Lung (tissue), 11 donors: ENCODE measurements at regions not wholly inside any gene's neighbourhood (a gene's known extent, or its start where the extent isn't known, plus 50 kb on each side); places are given as distances from the start of the nearest gene placed in this dataset.

Experiments
- ATAC-seq: fragments of 200-7000 bp; cut with Tn5 transposase; one replicate; pipeline ENCODE4 v1.9.1; 2020; ENCODE audit warnings: moderate number of reproducible peaks; ENCODE audit not compliant: insufficient read depth, low FRiP score
- DNase-seq, 3 donors: peaks; one replicate each; pipeline ENCODE4 v3.0.0-alpha.2; 2013 to 2017
- H3K27ac ChIP-seq, 2 donors: one replicate each; pipeline ENCODE4 v1.5.1; 2013; ENCODE audit warnings: mild to moderate bottlenecking in 2 of 2, moderate library complexity in 2 of 2, control low read depth in 1 of 2, inconsistent platforms in 1 of 2, low read depth in 1 of 2, low read length in 1 of 2
- H3K27me3 ChIP-seq, 3 donors: one replicate each; pipeline ENCODE4 v1.5.1; 2013; ENCODE audit warnings: low read length in 2 of 3; ENCODE audit not compliant: control insufficient read depth in 3 of 3, insufficient read depth in 3 of 3
- H3K36me3 ChIP-seq, 4 donors: one replicate each; pipeline ENCODE4 v1.5.1; 2013; ENCODE audit warnings: low read length in 4 of 4, mild to moderate bottlenecking in 1 of 4, moderate library complexity in 1 of 4; ENCODE audit not compliant: control insufficient read depth in 4 of 4, insufficient read depth in 4 of 4
- H3K4me1 ChIP-seq, 5 donors: one replicate each; pipeline ENCODE4 v1.5.1; 2013; ENCODE audit warnings: low read length in 5 of 5, mild to moderate bottlenecking in 2 of 5, moderate library complexity in 1 of 5; ENCODE audit not compliant: control insufficient read depth in 5 of 5, insufficient read depth in 5 of 5
- H3K4me3 ChIP-seq: one replicate; pipeline ENCODE4 v1.5.1; 2013; ENCODE audit warnings: mild to moderate bottlenecking, control low read depth, moderate library complexity
- H3K9ac ChIP-seq, 2 donors: one replicate each; pipeline ENCODE4 v1.5.1; 2013; ENCODE audit warnings: low read length in 2 of 2, control low read depth in 1 of 2; ENCODE audit not compliant: insufficient read depth in 1 of 2
- H3K9me3 ChIP-seq, 4 donors: one replicate each; pipeline ENCODE4 v1.5.1; 2013; ENCODE audit warnings: low read length in 3 of 4, mild to moderate bottlenecking in 1 of 4, moderate library complexity in 1 of 4; ENCODE audit not compliant: control insufficient read depth in 4 of 4, insufficient read depth in 3 of 4
- WGBS, 2 donors: extraction: QIAGEN DNeasy Blood & Tissue Kit; methylation state at CpG; one replicate each; pipeline ENCODE4 v1.1.7; 2013; 5-methylcytosine and 5-hydroxymethylcytosine counted together
- TF ChIP-seq, protein P1 (sequence below): IDR thresholded peaks from 2 replicates; pipeline ENCODE4 v1.5.1; 2012; ENCODE audit warnings: mild to moderate bottlenecking; ENCODE audit errors: control extremely low read depth, extremely low read depth
- donor health status: control.
- donor health status: control.
- donor health status: Bipolar disorder and iron deficiency.
- donor health status: healthy.
- donor health status: DM: yes; HTN: yes; CAD: no.

GRCh38 chr5:56735849-56736641 lies 79.3 kb upstream of the MAP3K1 start:
- DNase-seq (peak in 2 of 3 donors; percentile 27 to 58), ATAC-seq (no peak)
- H3K9ac ChIP-seq = no peak overlapping the region
- 20 to 41% methylated on average over 9 of the region's 9 CpGs for WGBS, 2 donors
- H3K4me1 ChIP-seq = peaks cover 0 to 18% (median 7%) of the 10 kb centered on the region in 5 donors
- peak overlapping the region; percentile 4 to 17 for H3K27ac ChIP-seq
- no peaks in the 10 kb centered on the region for H3K27me3 ChIP-seq
- no peaks in the 10 kb centered on the region for H3K36me3 ChIP-seq
- peaks cover 0 to 2% (median 0%) of the 10 kb centered on the region in 4 donors for H3K9me3 ChIP-seq
- TF ChIP-seq, protein P1, sequence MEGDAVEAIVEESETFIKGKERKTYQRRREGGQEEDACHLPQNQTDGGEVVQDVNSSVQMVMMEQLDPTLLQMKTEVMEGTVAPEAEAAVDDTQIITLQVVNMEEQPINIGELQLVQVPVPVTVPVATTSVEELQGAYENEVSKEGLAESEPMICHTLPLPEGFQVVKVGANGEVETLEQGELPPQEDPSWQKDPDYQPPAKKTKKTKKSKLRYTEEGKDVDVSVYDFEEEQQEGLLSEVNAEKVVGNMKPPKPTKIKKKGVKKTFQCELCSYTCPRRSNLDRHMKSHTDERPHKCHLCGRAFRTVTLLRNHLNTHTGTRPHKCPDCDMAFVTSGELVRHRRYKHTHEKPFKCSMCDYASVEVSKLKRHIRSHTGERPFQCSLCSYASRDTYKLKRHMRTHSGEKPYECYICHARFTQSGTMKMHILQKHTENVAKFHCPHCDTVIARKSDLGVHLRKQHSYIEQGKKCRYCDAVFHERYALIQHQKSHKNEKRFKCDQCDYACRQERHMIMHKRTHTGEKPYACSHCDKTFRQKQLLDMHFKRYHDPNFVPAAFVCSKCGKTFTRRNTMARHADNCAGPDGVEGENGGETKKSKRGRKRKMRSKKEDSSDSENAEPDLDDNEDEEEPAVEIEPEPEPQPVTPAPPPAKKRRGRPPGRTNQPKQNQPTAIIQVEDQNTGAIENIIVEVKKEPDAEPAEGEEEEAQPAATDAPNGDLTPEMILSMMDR = no peak
- H3K4me3 ChIP-seq = no peak overlapping the region

DNA sequence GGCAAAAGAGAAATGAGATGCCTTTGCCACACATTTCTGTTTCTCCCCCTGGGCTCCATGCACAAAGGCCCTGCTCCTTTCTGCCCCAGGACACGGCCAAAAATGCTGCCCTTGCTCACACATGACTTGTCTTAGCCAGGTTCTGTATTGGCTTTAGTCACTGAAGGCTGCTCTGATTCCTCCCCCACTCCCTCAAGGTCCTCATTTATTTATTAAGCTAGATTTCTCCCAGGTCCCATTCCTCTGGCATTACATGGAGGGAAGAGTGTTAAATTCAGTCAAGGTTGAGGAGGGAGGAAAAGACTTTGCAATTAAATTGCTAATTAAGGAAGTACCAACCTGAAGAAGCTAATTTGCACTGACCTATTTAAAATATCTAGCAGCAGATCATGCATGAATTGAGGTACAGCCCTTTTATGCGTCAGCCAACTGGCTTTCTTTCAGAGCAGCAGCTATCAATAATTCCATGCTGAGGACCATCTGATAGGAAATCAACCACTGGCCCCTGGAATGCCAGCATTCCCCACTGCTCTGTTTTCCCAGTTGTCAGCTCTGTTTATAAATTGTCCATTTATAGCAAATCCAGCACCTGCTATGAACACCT lies 81.2 kb upstream of the MAP3K1 start:
- Histone ChIP-seq H3K27me3 (no peaks in the 10 kb centered on the region), H3K36me3 (no peaks in the 10 kb centered on the region), H3K9ac (no peak overlapping the region), H3K27ac (no peak overlapping the region), H3K4me1 (peaks cover 0 to 18% (median 7%) of the 10 kb centered on the region in 5 donors), H3K4me3 (no peak overlapping the region), H3K9me3 (peaks cover 0 to 2% (median 0%) of the 10 kb centered on the region in 4 donors)
- ATAC-seq = no peak
- TF ChIP-seq, protein P1 = no peak
- DNase-seq = no peak
- WGBS, 2 donors = 76 to 83% methylated on average over 2 of the region's 2 CpGs

GRCh38 chr5:56733580-56733979 lies 81.8 kb upstream of the MAP3K1 start:
- TF ChIP-seq, protein P1 = no peak
- no peaks in the 10 kb centered on the region for H3K36me3 ChIP-seq
- no peaks in the 10 kb centered on the region for H3K27me3 ChIP-seq
- H3K9me3 ChIP-seq = peaks cover 0 to 2% (median 0%) of the 10 kb centered on the region in 4 donors
- ATAC-seq (no peak), DNase-seq (no peak)
- H3K9ac ChIP-seq = no peak overlapping the region
- H3K4me3 ChIP-seq = no peak overlapping the region
- H3K27ac ChIP-seq = no peak overlapping the region
- 73% methylated on average over 4 of the region's 4 CpGs for WGBS, 2 donors
- peaks cover 0 to 18% (median 7%) of the 10 kb centered on the region in 5 donors for H3K4me1 ChIP-seq
